ENCODE measurements at regions not wholly inside any gene's neighbourhood (a gene's known extent, or its start where the extent isn't known, plus 50 kb on each side); places are given as distances from the start of the nearest gene placed in this dataset.

DNA sequence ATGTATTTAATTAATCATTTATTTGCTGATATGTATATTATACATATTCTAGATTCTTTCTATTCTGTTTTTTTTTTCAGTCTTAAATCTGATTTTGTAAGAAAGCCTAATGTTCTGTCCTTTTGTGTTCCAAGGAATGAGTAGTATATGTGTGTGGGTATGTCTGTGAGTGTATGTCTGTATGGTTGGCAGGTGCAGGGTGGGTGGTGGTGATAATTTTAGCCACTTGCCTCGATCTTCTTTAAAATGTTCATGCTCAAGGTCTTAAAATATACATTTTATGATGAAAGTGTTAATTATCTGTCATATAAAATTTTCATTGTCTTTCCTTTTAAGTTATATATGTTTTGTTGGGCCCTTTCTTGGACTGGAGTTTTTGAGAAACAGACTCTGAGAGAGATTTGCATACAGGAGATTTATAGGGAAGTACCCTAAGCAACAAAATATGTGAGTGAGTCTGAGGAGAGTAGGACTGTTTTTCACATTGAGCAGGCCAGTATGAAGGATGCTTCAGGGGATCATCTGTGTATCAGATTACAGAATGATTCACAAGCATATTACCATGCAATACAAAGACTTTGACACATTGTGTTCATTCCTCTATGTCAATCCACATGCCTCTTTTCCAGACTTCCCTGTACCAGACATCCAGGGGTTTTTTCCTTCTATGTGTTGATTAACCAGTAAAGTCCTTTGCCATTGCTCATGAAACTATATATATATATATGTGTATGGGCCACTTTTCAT is 211.0 kb upstream of the DPPA4 start:
- CTCF ChIA-PET (ENCODE audit: unreplicated experiment) = no interaction called here
- intact Hi-C loops (cut with micrococcal nuclease; ENCODE audit: unreplicated experiment) = no loop called here
- Histone ChIP-seq H3K27ac (ENCODE audit: low read depth, low read length, poor library complexity, severe bottlenecking) (no peak overlapping the region), H3K4me1 (ENCODE audit: insufficient read depth, low read length, poor library complexity, severe bottlenecking) (no peaks in the 10 kb centered on the region), H3K9me3 (ENCODE audit: low read length) (no peaks in the 10 kb centered on the region), H3K36me3 (ENCODE audit: insufficient read depth, low read length) (no peaks in the 10 kb centered on the region), H3K4me2 (ENCODE audit: low read length) (no peak overlapping the region), H3K79me2 (ENCODE audit: insufficient read depth, low read depth, low read length) (no peaks in the 10 kb centered on the region), H3K9me2 (ENCODE audit: insufficient read depth, low read length) (no peaks in the 10 kb centered on the region), H4K20me1 (ENCODE audit: insufficient read depth, low read length) (no peaks in the 10 kb centered on the region), H3K4me3 (ENCODE audit: low read depth, low read length, poor library complexity, severe bottlenecking) (no peak overlapping the region), H2AFZ (ENCODE audit: low read length) (no peak overlapping the region)
- no TSS peak for BruUV-seq (replicated peaks)
- no peak for TF ChIP-seq EZH2phosphoT487 (IDR thresholded peaks at IDR 0.05; ENCODE audit: borderline replicate concordance, low read depth, low read length)
- TF ChIP-seq, protein P1, sequence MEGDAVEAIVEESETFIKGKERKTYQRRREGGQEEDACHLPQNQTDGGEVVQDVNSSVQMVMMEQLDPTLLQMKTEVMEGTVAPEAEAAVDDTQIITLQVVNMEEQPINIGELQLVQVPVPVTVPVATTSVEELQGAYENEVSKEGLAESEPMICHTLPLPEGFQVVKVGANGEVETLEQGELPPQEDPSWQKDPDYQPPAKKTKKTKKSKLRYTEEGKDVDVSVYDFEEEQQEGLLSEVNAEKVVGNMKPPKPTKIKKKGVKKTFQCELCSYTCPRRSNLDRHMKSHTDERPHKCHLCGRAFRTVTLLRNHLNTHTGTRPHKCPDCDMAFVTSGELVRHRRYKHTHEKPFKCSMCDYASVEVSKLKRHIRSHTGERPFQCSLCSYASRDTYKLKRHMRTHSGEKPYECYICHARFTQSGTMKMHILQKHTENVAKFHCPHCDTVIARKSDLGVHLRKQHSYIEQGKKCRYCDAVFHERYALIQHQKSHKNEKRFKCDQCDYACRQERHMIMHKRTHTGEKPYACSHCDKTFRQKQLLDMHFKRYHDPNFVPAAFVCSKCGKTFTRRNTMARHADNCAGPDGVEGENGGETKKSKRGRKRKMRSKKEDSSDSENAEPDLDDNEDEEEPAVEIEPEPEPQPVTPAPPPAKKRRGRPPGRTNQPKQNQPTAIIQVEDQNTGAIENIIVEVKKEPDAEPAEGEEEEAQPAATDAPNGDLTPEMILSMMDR (conservative IDR thresholded peaks at IDR 0.05; ENCODE audit: low read length) = no peak
- no peak for DNase-seq (ENCODE audit: low spot score)
- POLR2A ChIA-PET = no interaction called here

DNA sequence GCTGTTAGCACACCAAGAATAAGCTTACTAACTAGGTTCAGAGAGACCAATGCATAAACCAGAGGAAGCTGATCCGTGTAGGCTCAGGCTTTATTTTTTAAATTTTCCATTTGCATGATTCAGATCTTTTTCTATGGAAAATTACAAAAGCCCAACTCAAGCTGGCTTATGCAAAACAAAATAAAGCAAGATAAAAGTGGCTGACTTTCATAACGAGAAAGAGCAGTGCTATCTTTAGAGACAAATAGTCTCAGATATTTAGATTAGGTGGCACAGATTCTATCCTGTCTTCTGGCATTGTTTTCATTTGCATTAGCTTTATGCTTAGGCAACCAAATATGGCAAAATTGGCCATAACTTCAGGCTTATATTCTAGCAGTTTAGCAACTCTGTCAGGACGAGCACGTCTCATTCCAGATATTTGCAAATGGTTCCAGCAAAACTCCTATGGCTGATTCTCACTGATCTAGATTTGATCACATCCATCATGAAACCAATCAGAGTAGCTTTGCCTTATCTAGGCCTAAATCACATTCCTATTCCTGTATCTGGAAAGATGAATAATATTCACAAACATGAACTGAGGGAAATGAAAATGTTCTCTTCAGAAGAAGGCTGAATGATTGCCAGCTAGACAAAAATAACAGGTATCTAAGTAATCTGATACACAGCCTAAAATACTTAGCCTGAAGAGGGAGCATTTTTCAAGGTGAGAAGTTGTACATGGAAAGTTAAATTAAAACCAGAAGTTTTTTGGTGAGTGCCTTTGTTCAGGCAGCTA is 216.4 kb upstream of the DPPA4 start:
- no peaks in the 10 kb centered on the region for H3K9me3 ChIP-seq (ENCODE audit: low read length)
- H3K27ac ChIP-seq (ENCODE audit: low read depth, low read length, poor library complexity, severe bottlenecking) = no peak overlapping the region
- H3K4me3 ChIP-seq (ENCODE audit: low read depth, low read length, poor library complexity, severe bottlenecking) = no peak overlapping the region
- intact Hi-C loops (cut with micrococcal nuclease; ENCODE audit: unreplicated experiment) = no loop called here
- no peaks in the 10 kb centered on the region for H3K79me2 ChIP-seq (ENCODE audit: insufficient read depth, low read depth, low read length)
- no peaks in the 10 kb centered on the region for H3K4me1 ChIP-seq (ENCODE audit: insufficient read depth, low read length, poor library complexity, severe bottlenecking)
- H4K20me1 ChIP-seq (ENCODE audit: insufficient read depth, low read length) = no peaks in the 10 kb centered on the region
- no peak overlapping the region; the same call in 1 of the 2 replicates for H3K4me2 ChIP-seq (ENCODE audit: low read length)
- no peak overlapping the region for H2AFZ ChIP-seq (ENCODE audit: low read length)
- CTCF ChIA-PET (ENCODE audit: unreplicated experiment) = no interaction called here
- BruUV-seq (replicated peaks) = no TSS peak
- no peaks in the 10 kb centered on the region for H3K36me3 ChIP-seq (ENCODE audit: insufficient read depth, low read length)
- POLR2A ChIA-PET = interaction anchor here (1.0 kb wide), 1 partner anchor 31 kb away, joined by 3 read pairs; no protein-coding TSS in a partner anchor
- no peaks in the 10 kb centered on the region for H3K9me2 ChIP-seq (ENCODE audit: insufficient read depth, low read length)
- TF ChIP-seq EZH2phosphoT487 (IDR thresholded peaks at IDR 0.05; ENCODE audit: borderline replicate concordance, low read depth, low read length) = no peak
- TF ChIP-seq, protein P1 (conservative IDR thresholded peaks at IDR 0.05; ENCODE audit: low read length) = no peak
- DNase-seq (ENCODE audit: low spot score) = no peak

DNA sequence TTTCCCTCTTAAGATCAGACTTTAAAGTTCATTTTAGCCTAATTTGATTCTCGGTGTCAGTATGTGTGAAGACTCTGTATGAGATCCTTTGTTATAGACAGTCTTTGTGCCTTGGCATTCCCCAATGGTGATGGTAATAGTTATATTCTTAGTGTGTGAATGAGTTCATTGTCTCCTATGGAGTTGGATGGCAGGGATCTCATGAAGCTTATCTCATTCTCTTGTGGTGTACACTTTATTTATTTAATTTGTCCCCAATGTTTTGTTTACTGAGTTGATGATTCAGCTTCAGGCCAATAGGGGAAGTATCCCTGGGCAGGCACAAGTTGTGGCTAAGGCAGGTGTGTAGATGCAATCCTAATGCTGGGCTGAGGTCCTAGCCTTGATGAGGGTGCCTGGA is 222.0 kb upstream of the DPPA4 start:
- ChIA-PET CTCF (ENCODE audit: unreplicated experiment) (no interaction called here), POLR2A (interaction anchor here (0.5 to 1.2 kb wide), 2 partner anchors 9 to 46 kb away, joined by 3 read pairs; no protein-coding TSS in a partner anchor)
- H3K79me2 ChIP-seq (ENCODE audit: insufficient read depth, low read depth, low read length) = no peaks in the 10 kb centered on the region
- H3K36me3 ChIP-seq (ENCODE audit: insufficient read depth, low read length) = no peaks in the 10 kb centered on the region
- H3K9me3 ChIP-seq (ENCODE audit: low read length) = no peaks in the 10 kb centered on the region
- intact Hi-C loops (cut with micrococcal nuclease; ENCODE audit: unreplicated experiment) = no loop called here
- DNase-seq (ENCODE audit: low spot score) = no peak
- H3K4me2 ChIP-seq (ENCODE audit: low read length) = no peak overlapping the region
- H2AFZ ChIP-seq (ENCODE audit: low read length) = no peak overlapping the region
- H3K4me1 ChIP-seq (ENCODE audit: insufficient read depth, low read length, poor library complexity, severe bottlenecking) = no peaks in the 10 kb centered on the region
- H3K9me2 ChIP-seq (ENCODE audit: insufficient read depth, low read length) = no peaks in the 10 kb centered on the region
- no peaks in the 10 kb centered on the region for H4K20me1 ChIP-seq (ENCODE audit: insufficient read depth, low read length)
- H3K27ac ChIP-seq (ENCODE audit: low read depth, low read length, poor library complexity, severe bottlenecking) = no peak overlapping the region
- H3K4me3 ChIP-seq (ENCODE audit: low read depth, low read length, poor library complexity, severe bottlenecking) = no peak overlapping the region
- no TSS peak for BruUV-seq (replicated peaks)
- TF ChIP-seq EZH2phosphoT487 (IDR thresholded peaks at IDR 0.05; ENCODE audit: borderline replicate concordance, low read depth, low read length) = no peak
- TF ChIP-seq, protein P1 (conservative IDR thresholded peaks at IDR 0.05; ENCODE audit: low read length) = no peak
